Muscle of leg (tissue), 3 donors: ENCODE measurements at regions not wholly inside any gene's neighbourhood (a gene's known extent, or its start where the extent isn't known, plus 50 kb on each side); places are given as distances from the start of the nearest gene placed in this dataset.

ENCODE experiments used
- DNase-seq: peaks from one replicate; pipeline ENCODE4 v3.0.0; 2013
- H3K27ac ChIP-seq: one replicate; pipeline ENCODE4 v1.5.1; 2013; ENCODE audit warnings: mild to moderate bottlenecking, low read length, control low read depth
- H3K27me3 ChIP-seq: one replicate; pipeline ENCODE4 v1.6.1; 2013; ENCODE audit warnings: low read length; ENCODE audit not compliant: control insufficient read depth, insufficient read depth
- H3K36me3 ChIP-seq: one replicate; pipeline ENCODE4 v1.6.1; 2013; ENCODE audit warnings: low read length; ENCODE audit not compliant: control insufficient read depth, insufficient read depth
- H3K4me1 ChIP-seq: one replicate; pipeline ENCODE4 v1.6.1; 2013; ENCODE audit warnings: low read length; ENCODE audit not compliant: control insufficient read depth, insufficient read depth
- H3K4me3 ChIP-seq: one replicate; pipeline ENCODE4 v1.5.1; 2013; ENCODE audit warnings: low read length, control low read depth
- H3K9me3 ChIP-seq: replicated peaks from 2 replicates; pipeline ENCODE4 v1.6.1; 2013; ENCODE audit warnings: low read depth, low read length; ENCODE audit not compliant: control insufficient read depth
- WGBS: methylation state at CpG from one replicate; pipeline ENCODE4 v1.1.5; 2013; ENCODE audit warnings: missing lambda C conversion rate; ENCODE audit not compliant: insufficient coverage; 5-methylcytosine and 5-hydroxymethylcytosine counted together

- Histone ChIP-seq H3K4me1 (no peaks in the 10 kb centered on the region), H3K27me3 (no peaks in the 10 kb centered on the region), H3K9me3 (no peaks in the 10 kb centered on the region), H3K27ac (no peak overlapping the region), H3K4me3 (no peak overlapping the region), H3K36me3 (no peaks in the 10 kb centered on the region)
- 88% methylated on average over 16 of the region's 20 CpGs for WGBS
- DNase-seq, result no peak
These were observed 374.5 kb downstream of the RPS6KC1 start for GRCh38 chr1:213425376-213426030.

DNA sequence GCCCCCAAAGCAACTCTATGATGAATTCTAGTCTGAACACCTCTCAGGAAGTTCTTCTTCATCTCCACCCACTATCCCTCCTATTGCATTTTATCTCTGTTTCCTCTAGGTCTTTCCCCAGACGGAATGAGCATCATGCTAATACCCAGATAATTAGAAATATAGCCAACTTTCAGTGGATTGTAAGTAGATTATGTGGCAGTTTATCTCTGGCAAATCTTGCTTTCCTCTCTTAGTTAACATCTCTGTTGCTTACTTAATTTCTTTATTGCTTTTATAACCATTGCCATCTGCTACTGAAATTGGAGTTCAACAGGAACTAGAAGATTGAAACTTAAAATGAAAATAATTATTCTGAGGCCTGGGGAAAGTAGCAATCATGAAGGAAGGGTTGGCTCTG, 378.6 kb downstream of the RPS6KC1 start:
- DNase-seq, result no peak
- H3K27ac ChIP-seq, result no peak overlapping the region
- no peaks in the 10 kb centered on the region for H3K36me3 ChIP-seq
- H3K4me3 ChIP-seq, result no peak overlapping the region
- H3K4me1 ChIP-seq, result no peaks in the 10 kb centered on the region
- no peaks in the 10 kb centered on the region for H3K27me3 ChIP-seq
- WGBS, result no CpG with 5 or more reads among the region's 1 CpG
- no peaks in the 10 kb centered on the region for H3K9me3 ChIP-seq

- no peaks in the 10 kb centered on the region for H3K27me3 ChIP-seq
- H3K4me3 ChIP-seq, result no peak overlapping the region
- H3K27ac ChIP-seq, result no peak overlapping the region
- no peaks in the 10 kb centered on the region for H3K36me3 ChIP-seq
- no peaks in the 10 kb centered on the region for H3K4me1 ChIP-seq
- WGBS, result no CpG with 5 or more reads among the region's 1 CpG
- H3K9me3 ChIP-seq, result no peaks in the 10 kb centered on the region
- DNase-seq, result no peak
These were observed 384.7 kb downstream of the RPS6KC1 start for GRCh38 chr1:213435715-213436114.

DNA sequence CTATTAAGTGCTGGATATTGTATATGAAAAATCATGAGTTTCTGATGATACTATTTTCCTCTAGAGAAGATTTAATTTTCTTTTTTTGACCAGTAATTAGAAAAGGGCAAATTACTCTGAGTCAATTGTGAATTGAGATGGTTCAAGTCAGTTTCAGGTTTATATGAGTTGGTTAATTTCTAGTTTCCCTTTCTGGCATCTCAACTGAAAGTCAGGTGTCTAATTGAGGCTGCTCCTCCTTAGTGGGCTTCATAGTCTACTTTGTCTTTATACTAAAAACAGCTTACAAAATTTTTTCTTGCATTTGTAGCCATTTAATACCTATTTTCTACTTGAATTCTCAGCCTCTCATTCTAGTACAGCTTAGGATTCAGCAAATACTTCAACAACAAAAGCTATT, 387.3 kb downstream of the RPS6KC1 start:
- Histone ChIP-seq H3K27me3 (no peaks in the 10 kb centered on the region), H3K4me1 (no peaks in the 10 kb centered on the region), H3K36me3 (no peaks in the 10 kb centered on the region), H3K27ac (no peak overlapping the region), H3K9me3 (no peaks in the 10 kb centered on the region), H3K4me3 (no peak overlapping the region)
- DNase-seq, result no peak

- Histone ChIP-seq H3K4me1 (no peaks in the 10 kb centered on the region), H3K36me3 (no peaks in the 10 kb centered on the region), H3K27me3 (no peaks in the 10 kb centered on the region), H3K27ac (no peak overlapping the region), H3K4me3 (no peak overlapping the region), H3K9me3 (no peaks in the 10 kb centered on the region)
- no peak for DNase-seq
- 100% methylated on average over 1 of the region's 2 CpGs for WGBS
These were observed 388.7 kb downstream of the RPS6KC1 start for GRCh38 chr1:213439703-213440102.

GRCh38 chr1:213440766-213441165, 389.7 kb downstream of the RPS6KC1 start:
- Histone ChIP-seq H3K27me3 (no peaks in the 10 kb centered on the region), H3K9me3 (no peaks in the 10 kb centered on the region), H3K36me3 (no peaks in the 10 kb centered on the region), H3K4me3 (no peak overlapping the region), H3K4me1 (no peaks in the 10 kb centered on the region), H3K27ac (no peak overlapping the region)
- DNase-seq, result no peak
- WGBS, result no CpG with 5 or more reads among the region's 4 CpGs

DNA sequence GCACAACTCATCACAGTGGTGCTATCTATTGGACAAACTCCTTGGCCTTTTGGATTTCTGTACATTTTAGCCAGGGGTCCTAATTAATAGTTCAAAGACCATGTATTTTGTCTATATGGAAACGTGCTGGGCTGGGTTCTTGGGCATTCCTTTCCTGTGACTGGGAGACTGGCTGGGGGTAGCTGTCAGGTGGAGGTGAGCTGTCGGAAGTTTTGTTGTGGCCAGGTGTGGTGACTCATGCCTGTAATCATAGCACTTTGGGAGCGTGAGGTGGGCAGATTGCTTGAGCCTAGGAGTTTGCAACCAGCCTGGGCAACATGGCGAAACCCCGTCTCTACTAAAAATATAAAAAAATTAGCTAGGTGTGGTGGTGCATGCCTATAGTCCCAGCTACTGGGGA, 392.4 kb downstream of the RPS6KC1 start:
- no peak for DNase-seq
- no peaks in the 10 kb centered on the region for H3K27me3 ChIP-seq
- no peak overlapping the region for H3K4me3 ChIP-seq
- no peaks in the 10 kb centered on the region for H3K36me3 ChIP-seq
- no peaks in the 10 kb centered on the region for H3K9me3 ChIP-seq
- no peaks in the 10 kb centered on the region for H3K4me1 ChIP-seq
- no peak overlapping the region for H3K27ac ChIP-seq
- WGBS, result 89% methylated on average over 3 of the region's 5 CpGs

DNA sequence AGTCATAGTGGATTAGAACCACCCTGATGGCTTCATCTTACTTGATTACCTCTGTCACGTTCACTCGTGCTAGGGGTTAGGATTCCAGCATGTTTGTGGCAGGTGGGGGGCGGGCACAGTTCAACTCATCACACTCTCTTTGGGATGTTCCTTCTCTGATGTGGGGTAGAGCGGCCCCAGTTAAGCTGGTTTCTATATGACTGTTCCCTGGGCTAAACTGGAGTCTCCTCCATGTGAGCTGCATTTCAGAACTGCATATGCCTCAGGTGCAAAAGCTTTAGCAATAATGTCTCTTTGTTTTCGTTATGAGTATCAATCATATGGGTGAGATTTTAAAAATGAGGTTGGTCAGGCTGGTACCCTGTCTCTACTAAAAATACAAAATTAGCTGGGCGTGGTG, 393.2 kb downstream of the RPS6KC1 start:
- H3K4me3 ChIP-seq, result no peak overlapping the region
- H3K9me3 ChIP-seq, result no peaks in the 10 kb centered on the region
- no peaks in the 10 kb centered on the region for H3K27me3 ChIP-seq
- DNase-seq, result no peak
- H3K27ac ChIP-seq, result no peak overlapping the region
- WGBS, result 80% methylated on average over 1 of the region's 6 CpGs
- no peaks in the 10 kb centered on the region for H3K36me3 ChIP-seq
- H3K4me1 ChIP-seq, result no peaks in the 10 kb centered on the region

DNA sequence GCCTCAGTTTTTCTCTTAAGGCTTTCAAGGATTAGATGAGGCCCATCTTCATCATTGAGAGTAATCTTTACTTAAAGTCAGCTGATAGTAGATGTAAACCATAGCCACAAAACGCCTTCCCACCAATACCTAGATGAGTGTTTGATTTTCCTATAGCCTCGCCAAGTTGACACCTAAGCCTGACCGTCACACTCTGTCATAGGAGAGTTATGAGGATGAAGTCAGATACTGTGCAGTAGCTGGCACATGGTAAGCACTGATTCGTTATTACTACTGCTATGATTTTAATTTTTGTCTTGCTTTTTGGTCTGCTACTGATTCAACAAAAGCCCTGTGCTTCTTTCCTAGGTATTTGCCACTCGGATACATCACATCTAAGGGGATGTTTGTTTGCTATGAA, 395.5 kb downstream of the RPS6KC1 start:
- Histone ChIP-seq H3K9me3 (no peaks in the 10 kb centered on the region), H3K27ac (no peak overlapping the region), H3K4me1 (no peaks in the 10 kb centered on the region), H3K36me3 (no peaks in the 10 kb centered on the region), H3K4me3 (no peak overlapping the region), H3K27me3 (no peaks in the 10 kb centered on the region)
- WGBS, result no CpG with 5 or more reads among the region's 5 CpGs
- DNase-seq, result no peak

GRCh38 chr1:213448360-213448759, 397.3 kb downstream of the RPS6KC1 start:
- H3K27ac ChIP-seq, result no peak overlapping the region
- 88% methylated on average over 9 of the region's 9 CpGs for WGBS

GRCh38 chr1:213448776-213449175, 397.7 kb downstream of the RPS6KC1 start:
- Histone ChIP-seq H3K4me1 (no peaks in the 10 kb centered on the region), H3K36me3 (no peaks in the 10 kb centered on the region), H3K27ac (no peak overlapping the region), H3K4me3 (no peak overlapping the region), H3K27me3 (no peaks in the 10 kb centered on the region), H3K9me3 (no peaks in the 10 kb centered on the region)
- WGBS, result 20% methylated on average over 1 of the region's 4 CpGs
- no peak for DNase-seq

More at GRCh38 chr1:213448360-213448759, 397.3 kb downstream of the RPS6KC1 start:
- Histone ChIP-seq H3K9me3 (no peaks in the 10 kb centered on the region), H3K36me3 (no peaks in the 10 kb centered on the region), H3K27me3 (no peaks in the 10 kb centered on the region), H3K4me3 (no peak overlapping the region), H3K4me1 (no peaks in the 10 kb centered on the region)
- no peak for DNase-seq
